ENCODE measurements at regions not wholly inside any gene's neighbourhood (a gene's known extent, or its start where the extent isn't known, plus 50 kb on each side); places are given as distances from the start of the nearest gene placed in this dataset.

- 84% methylated on average over 9 of the region's 9 CpGs for WGBS
- DNase-seq (ENCODE audit: low spot score in 2 of 2), result no peak
- Histone ChIP-seq H3K36me3 (no peaks in the 10 kb centered on the region), H3K9me3 (peaks cover 21% of the 10 kb centered on the region), H3K4me1 (no peaks in the 10 kb centered on the region), H3K4me3 (no peak overlapping the region), H3K27ac (no peak overlapping the region), H3K27me3 (no peaks in the 10 kb centered on the region)
- TF ChIP-seq POLR2AphosphoS5 (IDR thresholded peaks at IDR 0.05) (no peak), EP300 (IDR thresholded peaks at IDR 0.05) (no peak), POLR2A (IDR thresholded peaks at IDR 0.05) (no peak)
- TF ChIP-seq, protein P1, sequence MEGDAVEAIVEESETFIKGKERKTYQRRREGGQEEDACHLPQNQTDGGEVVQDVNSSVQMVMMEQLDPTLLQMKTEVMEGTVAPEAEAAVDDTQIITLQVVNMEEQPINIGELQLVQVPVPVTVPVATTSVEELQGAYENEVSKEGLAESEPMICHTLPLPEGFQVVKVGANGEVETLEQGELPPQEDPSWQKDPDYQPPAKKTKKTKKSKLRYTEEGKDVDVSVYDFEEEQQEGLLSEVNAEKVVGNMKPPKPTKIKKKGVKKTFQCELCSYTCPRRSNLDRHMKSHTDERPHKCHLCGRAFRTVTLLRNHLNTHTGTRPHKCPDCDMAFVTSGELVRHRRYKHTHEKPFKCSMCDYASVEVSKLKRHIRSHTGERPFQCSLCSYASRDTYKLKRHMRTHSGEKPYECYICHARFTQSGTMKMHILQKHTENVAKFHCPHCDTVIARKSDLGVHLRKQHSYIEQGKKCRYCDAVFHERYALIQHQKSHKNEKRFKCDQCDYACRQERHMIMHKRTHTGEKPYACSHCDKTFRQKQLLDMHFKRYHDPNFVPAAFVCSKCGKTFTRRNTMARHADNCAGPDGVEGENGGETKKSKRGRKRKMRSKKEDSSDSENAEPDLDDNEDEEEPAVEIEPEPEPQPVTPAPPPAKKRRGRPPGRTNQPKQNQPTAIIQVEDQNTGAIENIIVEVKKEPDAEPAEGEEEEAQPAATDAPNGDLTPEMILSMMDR (IDR thresholded peaks at IDR 0.05), result no peak
Measured at GRCh38 chr7:68266004-68266579, 1269.5 kb downstream of the TYW1 start.

GRCh38 chr7:68267486-68267885 is 1270.9 kb downstream of the TYW1 start:
- H3K27me3 ChIP-seq, result no peaks in the 10 kb centered on the region
- WGBS, result 50% methylated on average over 2 of the region's 2 CpGs
- no peak overlapping the region for H3K4me3 ChIP-seq
- no peaks in the 10 kb centered on the region for H3K36me3 ChIP-seq
- TF ChIP-seq POLR2A (IDR thresholded peaks at IDR 0.05) (no peak), EP300 (IDR thresholded peaks at IDR 0.05) (no peak), POLR2AphosphoS5 (IDR thresholded peaks at IDR 0.05) (no peak)
- TF ChIP-seq, protein P1 (IDR thresholded peaks at IDR 0.05), result no peak
- no peaks in the 10 kb centered on the region for H3K4me1 ChIP-seq
- DNase-seq (ENCODE audit: low spot score in 2 of 2), result no peak
- peaks cover 21% of the 10 kb centered on the region for H3K9me3 ChIP-seq
- no peak overlapping the region for H3K27ac ChIP-seq

DNA sequence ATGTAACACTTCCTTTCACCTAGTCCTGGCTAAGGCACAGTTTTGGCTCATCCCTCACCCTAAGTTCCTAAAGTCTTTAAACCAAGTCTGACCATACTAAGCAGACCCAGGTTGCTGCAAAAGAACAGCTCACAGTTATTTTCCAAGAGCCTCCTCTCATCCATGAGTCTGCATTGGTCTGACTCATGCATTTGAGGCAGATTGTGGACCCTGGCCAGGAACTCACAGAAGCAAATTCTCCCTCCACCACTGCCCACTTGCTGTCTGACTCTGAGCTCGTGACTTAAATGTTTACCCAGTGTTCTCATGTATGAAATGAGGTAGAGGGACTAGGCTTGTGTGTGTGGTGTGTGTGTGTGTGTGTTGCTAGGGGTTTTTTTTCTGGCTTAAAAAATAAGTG is 1272.8 kb downstream of the TYW1 start:
- Histone ChIP-seq H3K27ac (no peak overlapping the region), H3K27me3 (no peaks in the 10 kb centered on the region), H3K36me3 (no peaks in the 10 kb centered on the region), H3K9me3 (peaks cover 21% of the 10 kb centered on the region), H3K4me1 (no peaks in the 10 kb centered on the region), H3K4me3 (no peak overlapping the region)
- no peak for DNase-seq (ENCODE audit: low spot score in 2 of 2)
- WGBS, result 31% methylated on average over 1 of the region's 1 CpG
- no peak for TF ChIP-seq POLR2AphosphoS5 (IDR thresholded peaks at IDR 0.05)

DNA sequence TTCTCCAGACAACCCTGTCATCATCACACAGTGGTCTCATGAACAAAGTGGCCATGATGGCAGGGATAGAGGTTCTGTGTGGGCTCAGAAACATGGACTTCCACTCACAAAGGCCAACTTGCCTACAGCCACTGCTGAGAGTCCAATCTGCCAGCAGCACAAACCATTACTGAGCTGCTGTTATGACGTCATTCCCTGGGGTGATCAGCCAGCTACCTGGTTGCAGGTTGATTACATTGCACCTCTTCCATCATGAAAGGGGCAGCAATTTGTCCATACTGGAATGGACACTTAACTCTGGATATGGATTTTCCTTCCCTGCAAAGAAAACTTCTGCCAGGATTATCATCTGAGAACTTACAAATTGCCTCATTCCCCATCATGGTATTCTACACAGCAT is 1275.9 kb downstream of the TYW1 start:
- 89% methylated on average over 1 of the region's 1 CpG for WGBS
- Histone ChIP-seq H3K36me3 (no peaks in the 10 kb centered on the region), H3K27ac (no peak overlapping the region), H3K9me3 (no peaks in the 10 kb centered on the region), H3K4me1 (no peaks in the 10 kb centered on the region), H3K4me3 (no peak overlapping the region), H3K27me3 (no peaks in the 10 kb centered on the region)
- DNase-seq (ENCODE audit: low spot score in 2 of 2), result no peak
- TF ChIP-seq EP300 (IDR thresholded peaks at IDR 0.05) (no peak), POLR2AphosphoS5 (IDR thresholded peaks at IDR 0.05) (no peak), POLR2A (IDR thresholded peaks at IDR 0.05) (no peak)
- TF ChIP-seq, protein P1 (IDR thresholded peaks at IDR 0.05), result no peak

GRCh38 chr7:68276725-68277124 is 1280.1 kb downstream of the TYW1 start:
- Histone ChIP-seq H3K27me3 (no peaks in the 10 kb centered on the region), H3K4me1 (no peaks in the 10 kb centered on the region), H3K36me3 (no peaks in the 10 kb centered on the region), H3K27ac (no peak overlapping the region), H3K4me3 (no peak overlapping the region), H3K9me3 (no peaks in the 10 kb centered on the region)
- TF ChIP-seq POLR2A (IDR thresholded peaks at IDR 0.05), result no peak
- TF ChIP-seq, protein P1 (IDR thresholded peaks at IDR 0.05), result no peak
- 84% methylated on average over 7 of the region's 7 CpGs for WGBS
- DNase-seq (ENCODE audit: low spot score in 2 of 2), result no peak

DNA sequence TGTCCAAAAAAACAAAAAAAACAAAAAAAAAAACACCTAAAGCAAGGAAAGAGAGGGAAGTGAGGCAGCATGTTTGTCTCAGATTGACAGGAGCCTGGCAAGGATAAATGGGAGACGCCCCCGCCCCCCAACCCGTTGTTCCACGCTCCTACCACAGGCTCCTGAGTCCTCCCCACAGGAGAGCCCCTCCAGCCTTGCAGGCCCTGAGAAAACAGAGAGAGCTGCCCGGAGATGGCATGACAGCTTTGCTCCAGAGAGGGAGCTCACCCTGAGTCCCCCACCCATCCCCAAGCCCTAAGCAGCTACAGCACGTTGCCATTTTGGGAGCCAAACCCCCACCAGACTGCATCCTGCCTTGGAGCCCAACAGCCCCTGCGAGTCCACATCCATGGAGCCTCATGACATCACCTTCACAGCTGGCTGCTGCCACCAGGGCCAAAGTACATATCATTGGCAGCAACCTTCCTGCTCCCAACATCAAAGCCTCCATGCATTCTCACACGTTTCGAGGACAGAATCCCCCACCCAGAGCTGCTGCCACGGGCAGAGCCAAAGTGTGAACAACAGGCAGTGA is 1283.3 kb downstream of the TYW1 start:
- Histone ChIP-seq H3K9me3 (no peaks in the 10 kb centered on the region), H3K4me3 (no peak overlapping the region), H3K27ac (no peak overlapping the region), H3K4me1 (no peaks in the 10 kb centered on the region), H3K36me3 (no peaks in the 10 kb centered on the region), H3K27me3 (no peaks in the 10 kb centered on the region)
- TF ChIP-seq POLR2A (IDR thresholded peaks at IDR 0.05) (no peak), EP300 (IDR thresholded peaks at IDR 0.05) (no peak), POLR2AphosphoS5 (IDR thresholded peaks at IDR 0.05) (no peak)
- TF ChIP-seq, protein P1 (IDR thresholded peaks at IDR 0.05), result no peak
- DNase-seq (ENCODE audit: low spot score in 2 of 2), result no peak
- WGBS, result 64% methylated on average over 7 of the region's 10 CpGs
